Panc1 (cell line): ENCODE measurements at regions not wholly inside any gene's neighbourhood (a gene's known extent, or its start where the extent isn't known, plus 50 kb on each side); places are given as distances from the start of the nearest gene placed in this dataset.

Experiments
- POLR2AphosphoS5 ChIP-seq: IDR thresholded peaks from 2 replicates; pipeline ENCODE4 v1.6.1; 2012; ENCODE audit warnings: mild to moderate bottlenecking, low read depth, low read length, moderate library complexity
- SIN3A ChIP-seq: IDR thresholded peaks from 2 replicates; pipeline ENCODE4 v1.6.1; 2012; ENCODE audit warnings: low read depth, mild to moderate bottlenecking, low read length, moderate library complexity, borderline replicate concordance; ENCODE audit not compliant: insufficient read depth
- TCF7L2 ChIP-seq: IDR thresholded peaks from 2 replicates; pipeline ENCODE4 v1.6.1; 2011; ENCODE audit warnings: mild to moderate bottlenecking, low read depth, low read length, inconsistent platforms
- TF ChIP-seq, protein P1 (sequence below): fragments of 450-650 bp; IDR thresholded peaks from 2 replicates; pipeline ENCODE4 v1.5.1; 2017; ENCODE audit warnings: mild to moderate bottlenecking
- TF ChIP-seq, protein P2 (sequence below), 2 experiments: IDR thresholded peaks; 2 replicates each; pipeline ENCODE4 v1.6.1; 2011 to 2012; ENCODE audit warnings: low read depth in 2 of 2, control low read depth in 1 of 2, low read length in 1 of 2, mild to moderate bottlenecking in 1 of 2, moderate library complexity in 1 of 2; ENCODE audit not compliant: insufficient read depth in 1 of 2

DNA sequence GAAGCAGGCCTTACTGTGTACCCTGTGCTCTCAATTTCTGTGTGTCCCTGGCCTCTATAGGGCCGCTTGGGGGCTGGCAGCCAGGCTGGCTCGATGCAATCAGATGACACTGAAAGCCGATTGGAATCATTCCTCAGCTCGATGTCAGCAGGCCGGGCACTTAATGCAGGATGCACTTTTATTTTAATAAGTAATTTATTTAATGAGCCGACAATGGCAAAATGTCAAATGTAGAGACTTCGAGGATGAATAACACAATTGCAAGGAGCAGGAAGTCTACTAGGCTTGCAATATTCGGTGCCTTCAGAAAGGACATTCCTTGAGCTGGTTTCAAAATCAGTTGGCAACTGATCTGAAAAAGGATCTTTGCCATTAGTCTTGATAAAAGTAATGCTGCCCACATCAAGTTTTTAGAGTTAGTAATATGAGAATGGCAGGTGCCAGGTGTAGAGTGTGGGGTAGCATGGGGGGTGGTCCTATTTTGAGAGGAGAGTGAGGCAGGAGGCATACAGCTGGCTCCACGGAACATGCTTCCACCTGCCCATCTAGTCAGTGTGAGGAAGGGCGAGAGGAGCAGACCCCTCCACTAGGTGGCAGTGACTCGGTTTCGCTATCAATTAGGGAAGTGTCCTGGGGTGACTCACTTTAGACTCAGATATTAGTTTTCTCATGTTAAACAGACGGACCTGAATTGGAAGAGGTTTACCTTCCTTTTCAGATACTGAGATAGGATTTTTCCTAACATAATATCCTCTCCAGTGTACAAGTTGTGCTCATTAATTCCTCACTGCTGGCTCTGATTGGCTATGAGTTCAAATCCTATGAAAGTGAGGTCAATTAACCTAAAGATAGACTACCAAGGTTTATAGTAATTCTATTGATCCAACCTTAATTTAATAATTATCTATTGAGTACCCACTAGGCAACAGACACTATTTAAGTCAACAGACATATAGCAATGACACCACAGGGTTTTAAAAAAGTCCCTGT lies 80.9 kb downstream of the NABP1 start:
- TF ChIP-seq, protein P1, sequence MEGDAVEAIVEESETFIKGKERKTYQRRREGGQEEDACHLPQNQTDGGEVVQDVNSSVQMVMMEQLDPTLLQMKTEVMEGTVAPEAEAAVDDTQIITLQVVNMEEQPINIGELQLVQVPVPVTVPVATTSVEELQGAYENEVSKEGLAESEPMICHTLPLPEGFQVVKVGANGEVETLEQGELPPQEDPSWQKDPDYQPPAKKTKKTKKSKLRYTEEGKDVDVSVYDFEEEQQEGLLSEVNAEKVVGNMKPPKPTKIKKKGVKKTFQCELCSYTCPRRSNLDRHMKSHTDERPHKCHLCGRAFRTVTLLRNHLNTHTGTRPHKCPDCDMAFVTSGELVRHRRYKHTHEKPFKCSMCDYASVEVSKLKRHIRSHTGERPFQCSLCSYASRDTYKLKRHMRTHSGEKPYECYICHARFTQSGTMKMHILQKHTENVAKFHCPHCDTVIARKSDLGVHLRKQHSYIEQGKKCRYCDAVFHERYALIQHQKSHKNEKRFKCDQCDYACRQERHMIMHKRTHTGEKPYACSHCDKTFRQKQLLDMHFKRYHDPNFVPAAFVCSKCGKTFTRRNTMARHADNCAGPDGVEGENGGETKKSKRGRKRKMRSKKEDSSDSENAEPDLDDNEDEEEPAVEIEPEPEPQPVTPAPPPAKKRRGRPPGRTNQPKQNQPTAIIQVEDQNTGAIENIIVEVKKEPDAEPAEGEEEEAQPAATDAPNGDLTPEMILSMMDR: peak; percentile 80
- TF ChIP-seq, protein P2, sequence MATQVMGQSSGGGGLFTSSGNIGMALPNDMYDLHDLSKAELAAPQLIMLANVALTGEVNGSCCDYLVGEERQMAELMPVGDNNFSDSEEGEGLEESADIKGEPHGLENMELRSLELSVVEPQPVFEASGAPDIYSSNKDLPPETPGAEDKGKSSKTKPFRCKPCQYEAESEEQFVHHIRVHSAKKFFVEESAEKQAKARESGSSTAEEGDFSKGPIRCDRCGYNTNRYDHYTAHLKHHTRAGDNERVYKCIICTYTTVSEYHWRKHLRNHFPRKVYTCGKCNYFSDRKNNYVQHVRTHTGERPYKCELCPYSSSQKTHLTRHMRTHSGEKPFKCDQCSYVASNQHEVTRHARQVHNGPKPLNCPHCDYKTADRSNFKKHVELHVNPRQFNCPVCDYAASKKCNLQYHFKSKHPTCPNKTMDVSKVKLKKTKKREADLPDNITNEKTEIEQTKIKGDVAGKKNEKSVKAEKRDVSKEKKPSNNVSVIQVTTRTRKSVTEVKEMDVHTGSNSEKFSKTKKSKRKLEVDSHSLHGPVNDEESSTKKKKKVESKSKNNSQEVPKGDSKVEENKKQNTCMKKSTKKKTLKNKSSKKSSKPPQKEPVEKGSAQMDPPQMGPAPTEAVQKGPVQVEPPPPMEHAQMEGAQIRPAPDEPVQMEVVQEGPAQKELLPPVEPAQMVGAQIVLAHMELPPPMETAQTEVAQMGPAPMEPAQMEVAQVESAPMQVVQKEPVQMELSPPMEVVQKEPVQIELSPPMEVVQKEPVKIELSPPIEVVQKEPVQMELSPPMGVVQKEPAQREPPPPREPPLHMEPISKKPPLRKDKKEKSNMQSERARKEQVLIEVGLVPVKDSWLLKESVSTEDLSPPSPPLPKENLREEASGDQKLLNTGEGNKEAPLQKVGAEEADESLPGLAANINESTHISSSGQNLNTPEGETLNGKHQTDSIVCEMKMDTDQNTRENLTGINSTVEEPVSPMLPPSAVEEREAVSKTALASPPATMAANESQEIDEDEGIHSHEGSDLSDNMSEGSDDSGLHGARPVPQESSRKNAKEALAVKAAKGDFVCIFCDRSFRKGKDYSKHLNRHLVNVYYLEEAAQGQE (IDR thresholded peaks at IDR 0.05; ENCODE audit: insufficient read depth in 1 of 2, low read depth in 2 of 2, low read length in 1 of 2): no peak
- TF ChIP-seq SIN3A (no peak), POLR2AphosphoS5 (no peak), TCF7L2 (no peak)
